ENCODE measurements at regions not wholly inside any gene's neighbourhood (a gene's known extent, or its start where the extent isn't known, plus 50 kb on each side); places are given as distances from the start of the nearest gene placed in this dataset.

GRCh38 chr10:90561666-90562065, 296.2 kb downstream of the HTR7 start:
- H3K27me3 Mint-ChIP-seq (ENCODE audit: insufficient read depth), result no peaks in the 10 kb centered on the region

DNA sequence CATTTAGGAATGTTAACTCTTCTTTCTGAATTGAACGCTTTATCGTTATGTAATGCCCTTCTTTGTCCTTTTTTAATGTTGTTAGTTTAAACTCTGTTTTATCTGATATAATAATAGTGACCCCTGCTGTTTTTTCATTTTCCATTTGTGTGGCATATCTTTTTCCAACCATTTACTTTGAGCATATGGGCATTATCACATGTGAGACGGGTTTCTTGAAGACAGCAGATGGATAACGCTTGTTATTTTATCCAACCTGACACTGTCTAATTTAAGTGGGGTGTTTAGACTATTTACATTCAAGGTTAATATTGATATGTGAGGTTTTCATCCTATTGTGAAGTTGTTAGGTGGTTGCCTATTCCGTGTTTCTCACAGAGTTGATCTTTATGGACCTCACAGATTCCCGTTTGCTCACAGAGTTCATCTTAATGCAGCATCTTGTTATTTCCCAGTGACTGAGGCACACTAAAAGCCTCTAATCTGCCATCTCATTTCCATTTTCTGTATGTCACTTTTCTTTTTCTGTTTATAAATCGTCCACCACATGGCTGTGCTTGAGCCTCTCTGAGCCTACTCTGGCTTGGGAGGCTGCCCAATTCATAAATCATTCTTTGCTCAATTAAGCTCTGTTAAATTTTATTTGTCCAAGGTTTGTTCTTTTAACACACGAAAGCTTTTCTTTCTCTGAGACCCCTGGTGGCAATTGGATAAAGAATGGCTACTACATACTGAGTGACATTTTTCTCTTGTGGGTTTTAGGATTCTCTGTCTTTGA, 286.2 kb downstream of the HTR7 start:
- Mint-ChIP-seq H3K4me1 (ENCODE audit: low read depth) (no peaks in the 10 kb centered on the region), H3K4me3 (no peak overlapping the region), H3K27me3 (ENCODE audit: insufficient read depth) (no peaks in the 10 kb centered on the region), H3K9me3 (no peaks in the 10 kb centered on the region), H3K27ac (no peak overlapping the region), H3K36me3 (ENCODE audit: low read depth) (no peaks in the 10 kb centered on the region)
- intact Hi-C loops (cut with micrococcal nuclease), result no loop called here
- DNase-seq (ENCODE audit: low spot score), result no peak

More at GRCh38 chr10:90561666-90562065, 296.2 kb downstream of the HTR7 start:
- no peak overlapping the region for H3K27ac Mint-ChIP-seq
- intact Hi-C loops (cut with micrococcal nuclease), result no loop called here
- H3K4me3 Mint-ChIP-seq, result no peak overlapping the region
- H3K9me3 Mint-ChIP-seq, result no peaks in the 10 kb centered on the region
- no peaks in the 10 kb centered on the region for H3K4me1 Mint-ChIP-seq (ENCODE audit: low read depth)
- no peaks in the 10 kb centered on the region for H3K36me3 Mint-ChIP-seq (ENCODE audit: low read depth)
- no peak for DNase-seq (ENCODE audit: low spot score)

GRCh38 chr10:90575125-90575524, 282.7 kb downstream of the HTR7 start:
- Mint-ChIP-seq H3K27me3 (ENCODE audit: insufficient read depth) (no peaks in the 10 kb centered on the region), H3K9me3 (no peaks in the 10 kb centered on the region), H3K27ac (no peak overlapping the region), H3K4me1 (ENCODE audit: low read depth) (no peaks in the 10 kb centered on the region), H3K4me3 (no peak overlapping the region), H3K36me3 (ENCODE audit: low read depth) (no peaks in the 10 kb centered on the region)
- no peak for DNase-seq (ENCODE audit: low spot score)
- intact Hi-C loops (cut with micrococcal nuclease), result no loop called here

DNA sequence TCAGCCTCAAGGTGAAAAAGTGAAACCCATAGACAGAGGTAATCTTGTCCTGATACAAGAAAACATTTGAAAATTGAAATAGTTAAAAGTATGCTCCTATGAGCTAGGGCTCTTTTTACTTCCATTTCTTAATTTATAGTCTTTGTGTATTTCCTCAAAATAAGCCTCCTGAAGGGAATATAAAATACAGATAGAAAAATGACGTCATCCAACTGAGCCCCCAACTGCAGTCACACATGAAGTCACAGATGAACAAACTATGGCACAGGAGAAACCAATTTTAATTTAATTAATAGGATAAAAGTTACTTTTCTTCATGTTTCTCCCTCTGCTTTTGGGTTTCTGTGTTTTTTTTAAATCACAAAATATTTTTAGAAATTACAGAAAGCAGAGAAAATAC, 280.3 kb downstream of the HTR7 start:
- H3K27me3 Mint-ChIP-seq (ENCODE audit: insufficient read depth), result no peaks in the 10 kb centered on the region
- no peak overlapping the region for H3K4me3 Mint-ChIP-seq
- no peaks in the 10 kb centered on the region for H3K36me3 Mint-ChIP-seq (ENCODE audit: low read depth)
- no peak for DNase-seq (ENCODE audit: low spot score)
- intact Hi-C loops (cut with micrococcal nuclease), result no loop called here
- no peak overlapping the region for H3K27ac Mint-ChIP-seq
- no peaks in the 10 kb centered on the region for H3K9me3 Mint-ChIP-seq
- no peaks in the 10 kb centered on the region for H3K4me1 Mint-ChIP-seq (ENCODE audit: low read depth)

DNA sequence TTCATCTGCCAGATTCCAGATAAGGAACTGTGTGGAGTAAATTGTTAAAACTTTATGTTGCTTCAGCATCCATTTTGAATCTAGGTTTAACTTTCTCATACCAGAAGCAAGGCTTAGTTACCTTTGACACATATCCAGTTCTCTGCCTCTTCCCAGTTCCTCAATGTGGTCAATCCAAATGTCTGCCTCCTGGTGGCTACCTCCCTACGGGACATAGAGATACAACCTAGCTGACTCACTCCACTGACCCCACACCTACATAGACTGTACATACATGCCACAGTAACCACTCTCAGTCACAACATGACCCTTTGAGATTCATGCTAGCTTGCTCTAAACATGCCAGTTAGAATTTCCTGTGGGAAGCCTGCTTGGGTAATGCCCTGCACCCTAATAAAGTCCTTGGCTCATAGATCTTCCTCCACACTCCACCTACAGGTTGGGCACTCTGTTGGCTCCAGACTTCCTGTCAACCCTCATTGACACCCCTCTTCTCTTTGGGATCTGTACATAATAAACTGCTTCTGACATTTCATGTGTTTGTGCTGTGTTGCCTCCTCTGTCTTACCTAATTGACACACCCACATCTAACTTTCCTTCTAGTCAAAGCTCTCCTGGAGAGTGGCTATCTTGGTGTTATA, 278.1 kb downstream of the HTR7 start:
- no peak for DNase-seq (ENCODE audit: low spot score)
- H3K4me3 Mint-ChIP-seq, result no peak overlapping the region
- intact Hi-C loops (cut with micrococcal nuclease), result no loop called here
- H3K9me3 Mint-ChIP-seq, result no peaks in the 10 kb centered on the region
- no peak overlapping the region for H3K27ac Mint-ChIP-seq
- H3K27me3 Mint-ChIP-seq (ENCODE audit: insufficient read depth), result no peaks in the 10 kb centered on the region
- H3K36me3 Mint-ChIP-seq (ENCODE audit: low read depth), result no peaks in the 10 kb centered on the region
- no peaks in the 10 kb centered on the region for H3K4me1 Mint-ChIP-seq (ENCODE audit: low read depth)

GRCh38 chr10:90583416-90583815, 274.4 kb downstream of the HTR7 start:
- no peaks in the 10 kb centered on the region for H3K4me1 Mint-ChIP-seq (ENCODE audit: low read depth)
- H3K36me3 Mint-ChIP-seq (ENCODE audit: low read depth), result no peaks in the 10 kb centered on the region
- H3K9me3 Mint-ChIP-seq, result no peaks in the 10 kb centered on the region
- no peaks in the 10 kb centered on the region for H3K27me3 Mint-ChIP-seq (ENCODE audit: insufficient read depth)
- H3K4me3 Mint-ChIP-seq, result no peak overlapping the region
- intact Hi-C loops (cut with micrococcal nuclease), result no loop called here
- no peak overlapping the region for H3K27ac Mint-ChIP-seq
- no peak for DNase-seq (ENCODE audit: low spot score)

DNA sequence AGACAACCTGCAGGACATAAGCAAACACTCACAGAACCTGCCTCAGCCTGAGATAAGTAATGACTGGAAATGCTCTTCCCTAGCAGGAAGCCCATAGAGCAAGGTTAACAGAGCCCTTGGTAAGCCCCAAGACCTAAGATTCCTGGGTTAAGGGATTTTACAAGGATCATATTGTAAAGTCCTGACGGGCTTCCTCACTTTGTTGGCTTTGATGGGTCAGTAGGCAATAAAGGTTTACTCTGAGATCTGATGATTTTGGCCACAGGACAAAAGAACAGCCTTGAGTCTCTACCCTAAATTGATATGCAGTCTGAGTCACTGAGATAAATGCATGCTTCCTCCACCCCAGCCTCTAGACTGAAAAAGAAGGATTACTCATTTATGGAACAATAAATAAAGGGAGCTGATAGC, 270.8 kb downstream of the HTR7 start:
- no peak overlapping the region for H3K4me3 Mint-ChIP-seq
- no peaks in the 10 kb centered on the region for H3K9me3 Mint-ChIP-seq
- no peaks in the 10 kb centered on the region for H3K36me3 Mint-ChIP-seq (ENCODE audit: low read depth)
- no peak for DNase-seq (ENCODE audit: low spot score)
- no peak overlapping the region for H3K27ac Mint-ChIP-seq
- no peaks in the 10 kb centered on the region for H3K27me3 Mint-ChIP-seq (ENCODE audit: insufficient read depth)
- H3K4me1 Mint-ChIP-seq (ENCODE audit: low read depth), result no peaks in the 10 kb centered on the region
- intact Hi-C loops (cut with micrococcal nuclease), result no loop called here

GRCh38 chr10:90587561-90587960, 270.3 kb downstream of the HTR7 start:
- Mint-ChIP-seq H3K36me3 (ENCODE audit: low read depth) (no peaks in the 10 kb centered on the region), H3K27ac (no peak overlapping the region), H3K27me3 (ENCODE audit: insufficient read depth) (no peaks in the 10 kb centered on the region), H3K4me1 (ENCODE audit: low read depth) (no peaks in the 10 kb centered on the region), H3K9me3 (no peaks in the 10 kb centered on the region), H3K4me3 (no peak overlapping the region)
- no peak for DNase-seq (ENCODE audit: low spot score)
- intact Hi-C loops (cut with micrococcal nuclease), result no loop called here

DNA sequence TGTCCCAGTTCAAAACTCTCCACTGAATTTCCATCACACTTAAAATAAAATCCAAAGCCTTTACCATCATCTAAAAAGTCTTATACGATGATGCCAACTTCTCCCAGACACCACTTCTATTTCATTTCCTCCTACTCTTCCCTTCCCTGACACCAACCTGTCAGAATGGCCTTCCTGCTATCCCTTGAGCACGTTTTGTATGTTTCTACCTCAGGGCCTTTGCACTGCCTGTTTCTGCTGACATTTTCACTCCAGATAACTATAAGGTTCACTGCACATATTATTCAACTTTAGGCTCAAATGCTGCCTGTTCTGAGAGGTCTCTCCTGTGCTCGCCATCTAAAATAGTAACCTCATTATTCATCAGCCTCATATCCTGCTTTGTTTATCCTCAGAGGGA, 269.6 kb downstream of the HTR7 start:
- Mint-ChIP-seq H3K27me3 (ENCODE audit: insufficient read depth) (no peaks in the 10 kb centered on the region), H3K36me3 (ENCODE audit: low read depth) (no peaks in the 10 kb centered on the region), H3K27ac (no peak overlapping the region), H3K9me3 (no peaks in the 10 kb centered on the region), H3K4me1 (ENCODE audit: low read depth) (no peaks in the 10 kb centered on the region), H3K4me3 (no peak overlapping the region)
- DNase-seq (ENCODE audit: low spot score), result no peak
- intact Hi-C loops (cut with micrococcal nuclease), result no loop called here

DNA sequence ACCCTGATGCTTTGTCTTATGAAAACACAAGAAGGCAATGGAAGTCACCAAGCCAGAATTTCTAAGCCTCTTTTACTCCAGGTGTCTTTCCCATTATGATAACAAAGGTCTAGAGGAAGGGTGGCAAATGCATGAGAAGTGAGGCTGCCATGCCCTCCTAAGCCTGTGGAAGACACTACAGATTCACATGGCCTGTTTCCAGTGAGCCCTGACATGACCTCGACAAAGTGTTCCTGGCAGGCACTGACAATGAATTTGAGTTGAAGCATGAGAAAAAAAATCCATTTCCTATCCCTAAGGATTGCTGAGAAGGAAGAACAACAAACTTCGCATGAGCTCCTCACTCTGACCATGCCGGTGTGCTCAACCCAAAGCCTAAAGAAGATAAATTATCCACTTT, 268.0 kb downstream of the HTR7 start:
- Mint-ChIP-seq H3K27ac (no peak overlapping the region), H3K4me1 (ENCODE audit: low read depth) (no peaks in the 10 kb centered on the region)
- intact Hi-C loops (cut with micrococcal nuclease), result loop anchor here (5.0 kb wide), 1 partner anchor 798 kb away; no protein-coding TSS in a partner anchor

GRCh38 chr10:90591629-90592028, 266.2 kb downstream of the HTR7 start:
- Mint-ChIP-seq H3K4me1 (ENCODE audit: low read depth) (no peaks in the 10 kb centered on the region), H3K27me3 (ENCODE audit: insufficient read depth) (peaks cover 3% of the 10 kb centered on the region), H3K9me3 (no peaks in the 10 kb centered on the region), H3K36me3 (ENCODE audit: low read depth) (no peaks in the 10 kb centered on the region), H3K4me3 (no peak overlapping the region), H3K27ac (no peak overlapping the region)
- DNase-seq (ENCODE audit: low spot score), result no peak
- intact Hi-C loops (cut with micrococcal nuclease), result loop anchor here (5.0 kb wide), 1 partner anchor 799 kb away; no protein-coding TSS in a partner anchor

More for the DNA sequence above, 268.0 kb downstream of the HTR7 start:
- Mint-ChIP-seq H3K36me3 (ENCODE audit: low read depth) (no peaks in the 10 kb centered on the region), H3K4me3 (no peak overlapping the region), H3K9me3 (no peaks in the 10 kb centered on the region), H3K27me3 (ENCODE audit: insufficient read depth) (peaks cover 3% of the 10 kb centered on the region)
- no peak for DNase-seq (ENCODE audit: low spot score)

- intact Hi-C loops (cut with micrococcal nuclease), result loop anchor here (5.0 kb wide), 1 partner anchor 800 kb away; no protein-coding TSS in a partner anchor
- Mint-ChIP-seq H3K27me3 (ENCODE audit: insufficient read depth) (peaks cover 3% of the 10 kb centered on the region), H3K27ac (no peak overlapping the region), H3K9me3 (no peaks in the 10 kb centered on the region), H3K36me3 (ENCODE audit: low read depth) (no peaks in the 10 kb centered on the region), H3K4me3 (no peak overlapping the region), H3K4me1 (ENCODE audit: low read depth) (no peaks in the 10 kb centered on the region)
- DNase-seq (ENCODE audit: low spot score), result no peak
Observed at GRCh38 chr10:90592638-90593302, 265.1 kb downstream of the HTR7 start.

DNA sequence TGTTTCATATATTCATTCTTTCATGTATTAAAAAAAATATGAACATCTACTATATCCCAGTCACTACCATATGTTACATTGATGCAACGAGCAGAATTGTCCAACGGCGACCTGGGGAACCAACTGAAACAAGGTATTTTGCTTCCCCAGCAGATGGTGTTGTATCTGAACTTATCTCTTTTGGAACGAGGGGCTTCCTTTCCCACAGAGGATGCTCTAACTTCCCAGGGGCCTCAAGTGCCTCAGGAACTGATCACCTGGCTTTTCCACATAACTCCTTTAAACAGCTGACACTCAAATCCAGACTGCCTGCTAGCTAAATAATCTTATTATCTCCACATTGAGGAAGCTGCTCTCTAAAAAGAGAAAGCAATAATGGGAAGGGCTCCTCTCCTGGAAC, 259.3 kb downstream of the HTR7 start:
- Mint-ChIP-seq H3K4me3 (no peak overlapping the region), H3K4me1 (ENCODE audit: low read depth) (no peaks in the 10 kb centered on the region), H3K27me3 (ENCODE audit: insufficient read depth) (peaks cover 2% of the 10 kb centered on the region), H3K27ac (no peak overlapping the region), H3K9me3 (no peaks in the 10 kb centered on the region), H3K36me3 (ENCODE audit: low read depth) (no peaks in the 10 kb centered on the region)
- intact Hi-C loops (cut with micrococcal nuclease), result no loop called here
- no peak for DNase-seq (ENCODE audit: low spot score)
